ENCODE measurements at regions not wholly inside any gene's neighbourhood (a gene's known extent, or its start where the extent isn't known, plus 50 kb on each side); places are given as distances from the start of the nearest gene placed in this dataset.

GRCh38 chr2:216808805-216809425, 50.9 kb downstream of the TNP1 start:
- no peak overlapping the region for H3K4me3 ChIP-seq (ENCODE audit: low read length)
- DNase-seq (ENCODE audit: low read depth, low spot score), result no peak

DNA sequence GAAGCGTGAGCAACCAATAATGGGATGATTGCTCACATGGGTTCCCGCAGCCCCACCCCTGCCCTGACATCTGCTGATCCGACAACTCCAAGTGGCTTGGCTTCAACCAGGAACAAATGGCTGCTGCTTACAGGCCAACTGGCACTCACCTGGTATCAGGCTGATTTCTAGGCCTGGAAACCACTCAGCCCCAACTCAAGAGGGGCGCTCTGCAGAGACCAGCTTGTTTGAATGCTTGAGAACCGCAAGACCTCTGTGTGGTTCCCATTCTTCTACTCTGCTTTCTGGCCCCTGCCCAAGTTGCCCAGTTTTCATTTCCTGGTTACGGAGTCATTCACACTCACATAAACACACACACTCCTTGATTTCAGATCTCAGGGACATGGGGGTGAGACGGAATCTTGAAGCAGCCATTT, 52.0 kb downstream of the TNP1 start:
- no peak for DNase-seq (ENCODE audit: low read depth, low spot score)
- H3K4me3 ChIP-seq (ENCODE audit: low read length), result no peak overlapping the region

GRCh38 chr2:216804357-216805350, 55.2 kb downstream of the TNP1 start:
- DNase-seq (ENCODE audit: low read depth, low spot score), result no peak
- H3K4me3 ChIP-seq (ENCODE audit: low read length), result no peak overlapping the region

GRCh38 chr2:216803791-216804190, 56.1 kb downstream of the TNP1 start:
- H3K4me3 ChIP-seq (ENCODE audit: low read length), result no peak overlapping the region
- DNase-seq (ENCODE audit: low read depth, low spot score), result no peak

DNA sequence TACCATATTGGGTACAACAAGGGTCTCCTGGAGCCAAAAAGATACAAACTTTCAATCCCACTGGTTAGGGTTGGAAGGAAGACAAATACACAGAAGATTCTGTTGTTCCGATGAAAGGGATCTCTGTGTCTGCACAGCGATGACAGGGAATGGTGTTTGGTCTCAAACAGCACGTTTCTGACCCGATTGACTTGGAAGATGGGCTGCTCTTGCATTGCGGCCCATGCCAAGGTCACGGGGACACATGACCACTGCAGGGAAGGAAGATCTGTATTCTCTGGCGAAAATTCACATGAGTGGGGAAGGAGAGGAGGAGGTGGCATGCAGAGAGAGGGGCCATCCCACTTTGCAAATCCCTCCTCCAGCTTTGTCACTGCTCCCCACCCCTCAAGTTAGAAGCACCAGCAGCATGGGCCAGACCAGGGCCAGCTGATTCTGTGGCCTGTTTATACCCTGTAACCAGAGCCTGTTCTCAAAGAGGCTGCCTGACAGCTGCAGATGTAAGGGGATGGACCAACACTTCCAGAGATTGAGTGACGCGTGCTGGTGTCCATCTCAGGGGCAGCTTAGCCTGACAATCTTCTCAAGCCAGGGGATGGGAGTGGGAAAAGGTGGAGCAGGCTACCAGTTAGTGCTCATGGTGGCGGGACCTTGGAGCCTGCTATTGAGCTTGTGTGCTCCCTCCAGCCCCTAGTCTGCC, 57.2 kb downstream of the TNP1 start:
- DNase-seq (ENCODE audit: low read depth, low spot score), result no peak
- no peak overlapping the region for H3K4me3 ChIP-seq (ENCODE audit: low read length)

GRCh38 chr2:216800836-216801235, 59.0 kb downstream of the TNP1 start:
- no peak overlapping the region for H3K4me3 ChIP-seq (ENCODE audit: low read length)
- no peak for DNase-seq (ENCODE audit: low read depth, low spot score)

DNA sequence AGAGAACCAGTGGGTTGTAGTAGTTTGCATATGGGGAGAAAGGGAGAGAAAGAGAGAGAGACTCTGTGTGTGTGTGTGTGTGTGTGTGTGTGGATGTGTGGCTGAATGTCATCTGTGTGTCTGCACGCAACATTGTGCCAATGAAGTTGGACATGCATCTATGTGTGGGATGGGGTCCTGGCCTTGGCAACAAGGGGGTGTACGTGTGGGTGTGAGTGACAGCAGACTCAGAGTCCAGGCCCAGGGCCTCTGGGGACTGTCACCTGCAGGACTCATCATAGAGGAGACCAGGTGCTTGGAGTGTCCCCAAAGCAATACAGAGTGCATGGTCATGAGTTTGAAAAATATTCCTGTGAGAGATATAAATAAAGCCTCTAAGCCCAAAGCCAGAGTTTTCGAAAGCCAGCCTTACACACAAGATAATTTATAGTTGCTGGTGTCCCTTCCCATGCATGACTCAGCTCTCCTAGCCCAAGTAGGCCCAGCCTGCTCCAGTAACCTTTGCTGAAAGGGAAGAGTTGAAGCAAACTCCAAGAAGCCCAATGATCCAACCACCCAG, 59.9 kb downstream of the TNP1 start:
- DNase-seq (ENCODE audit: low read depth, low spot score), result no peak
- no peak overlapping the region for H3K4me3 ChIP-seq (ENCODE audit: low read length)

DNA sequence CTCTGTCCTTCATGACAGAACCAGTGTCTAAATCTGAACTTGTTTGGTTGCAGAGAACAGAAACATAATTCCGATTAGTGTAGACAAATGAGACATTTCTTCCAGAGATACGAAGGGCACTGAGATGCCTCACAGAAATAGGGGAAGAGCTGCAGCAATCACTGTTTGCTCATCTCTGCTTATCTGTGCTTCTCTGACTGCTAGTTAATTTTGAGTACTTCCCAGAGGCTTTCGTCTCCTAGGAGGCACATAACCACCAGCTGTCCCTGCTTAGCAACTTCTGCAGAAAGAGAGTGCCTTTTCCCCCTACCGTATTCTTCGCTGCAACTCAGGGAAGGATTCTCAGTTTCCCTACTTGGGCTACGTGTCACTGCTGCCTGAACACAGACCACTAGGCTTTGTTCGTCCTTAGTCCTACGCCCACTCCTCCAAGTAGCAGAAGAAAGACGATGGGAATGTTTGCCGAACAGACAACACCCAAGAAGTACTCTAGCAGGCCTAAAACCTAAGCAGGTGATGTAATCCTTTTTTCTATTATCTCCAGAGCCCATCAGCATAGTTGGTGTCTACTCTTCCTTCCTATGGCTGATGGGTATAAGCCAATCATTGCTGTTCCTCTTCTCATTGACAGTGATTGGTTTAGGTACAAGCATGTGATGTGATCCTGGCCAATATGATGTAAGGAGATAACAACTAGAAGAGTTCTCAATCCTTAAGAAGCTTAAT, 63.6 kb downstream of the TNP1 start:
- no peak for DNase-seq (ENCODE audit: low read depth, low spot score)

DNA sequence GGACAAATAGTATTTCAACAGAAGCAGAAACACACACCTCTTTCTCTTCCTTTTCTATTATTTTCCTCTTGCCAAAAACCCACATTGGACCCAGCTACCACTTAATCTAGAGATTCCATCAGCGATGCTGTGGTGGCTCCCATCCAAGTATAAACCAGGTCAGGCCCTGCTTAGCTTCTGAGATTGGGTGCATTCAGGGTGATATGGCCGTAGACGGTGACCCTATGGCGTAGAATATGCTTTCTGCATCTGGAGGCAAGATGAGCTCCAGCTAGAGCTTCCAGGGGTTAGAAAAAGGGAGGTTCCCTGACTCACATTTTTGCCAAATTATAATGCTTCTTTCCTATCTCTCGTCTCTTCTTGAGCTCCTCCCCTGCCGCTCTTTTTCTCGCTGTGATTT, 66.5 kb downstream of the TNP1 start:
- H3K4me3 ChIP-seq (ENCODE audit: low read length), result no peak overlapping the region
- no peak for DNase-seq (ENCODE audit: low read depth, low spot score)

More for the DNA sequence above, 63.6 kb downstream of the TNP1 start:
- no peak overlapping the region for H3K4me3 ChIP-seq (ENCODE audit: low read length)

- DNase-seq (ENCODE audit: low read depth, low spot score), result no peak
- no peak overlapping the region for H3K4me3 ChIP-seq (ENCODE audit: low read length)
Observed at GRCh38 chr2:216792222-216793021, 67.4 kb downstream of the TNP1 start.

GRCh38 chr2:216791303-216791702, 68.6 kb downstream of the TNP1 start:
- no peak for DNase-seq (ENCODE audit: low read depth, low spot score)

GRCh38 chr2:216789081-216789480, 70.8 kb downstream of the TNP1 start:
- no peak for DNase-seq (ENCODE audit: low read depth, low spot score)
- H3K4me3 ChIP-seq (ENCODE audit: low read length), result no peak overlapping the region

More at GRCh38 chr2:216791303-216791702, 68.6 kb downstream of the TNP1 start:
- H3K4me3 ChIP-seq (ENCODE audit: low read length), result no peak overlapping the region

- DNase-seq (ENCODE audit: low read depth, low spot score), result no peak
- no peak overlapping the region for H3K4me3 ChIP-seq (ENCODE audit: low read length)
Observed at GRCh38 chr2:216787851-216788540, 71.9 kb downstream of the TNP1 start.

GRCh38 chr2:216786676-216787075, 73.2 kb downstream of the TNP1 start:
- DNase-seq (ENCODE audit: low read depth, low spot score), result no peak
- H3K4me3 ChIP-seq (ENCODE audit: low read length), result no peak overlapping the region

- DNase-seq (ENCODE audit: low read depth, low spot score), result no peak
- H3K4me3 ChIP-seq (ENCODE audit: low read length), result no peak overlapping the region
Observed at GRCh38 chr2:216784456-216784855, 75.4 kb downstream of the TNP1 start.

DNA sequence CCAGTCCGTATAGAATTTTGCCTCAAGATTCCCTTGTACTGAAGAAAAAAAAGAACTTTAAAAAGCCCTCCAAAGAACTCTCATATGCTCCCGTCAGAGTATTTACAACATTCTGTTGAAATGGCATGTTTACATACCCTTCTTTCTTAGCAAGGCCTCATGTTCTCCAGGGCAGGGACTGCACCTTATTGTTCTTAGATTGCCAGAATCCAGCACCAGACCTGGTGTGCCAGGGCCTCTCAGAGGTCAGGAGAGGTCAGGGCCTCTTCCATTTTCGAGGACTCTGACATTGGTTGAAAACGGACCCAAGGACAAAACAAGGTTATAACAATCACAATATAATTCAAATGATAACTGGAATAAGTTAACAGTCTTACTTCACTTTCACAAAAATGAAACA, 78.2 kb downstream of the TNP1 start:
- H3K4me3 ChIP-seq (ENCODE audit: low read length), result no peak overlapping the region
- no peak for DNase-seq (ENCODE audit: low read depth, low spot score)

GRCh38 chr2:216780843-216781242, 79.0 kb downstream of the TNP1 start:
- no peak for DNase-seq (ENCODE audit: low read depth, low spot score)
- no peak overlapping the region for H3K4me3 ChIP-seq (ENCODE audit: low read length)
